ENCODE measurements at regions not wholly inside any gene's neighbourhood (a gene's known extent, or its start where the extent isn't known, plus 50 kb on each side); places are given as distances from the start of the nearest gene placed in this dataset.

GRCh38 chr16:65743558-65743957, 621.7 kb upstream of the CDH11 start:
- TF ChIP-seq CTCF (IDR thresholded peaks at IDR 0.05), result no peak
- TF ChIP-seq POLR2A (IDR thresholded peaks at IDR 0.05), result no peak

Measured in uterus (tissue), 2 donors.